Esophagus (tissue), 2 donors: ENCODE measurements at regions not wholly inside any gene's neighbourhood (a gene's known extent, or its start where the extent isn't known, plus 50 kb on each side); places are given as distances from the start of the nearest gene placed in this dataset.

Source experiments
- H3K27ac ChIP-seq, 2 donors: one replicate each; pipeline ENCODE4 v1.5.1; 2013; ENCODE audit warnings: low read depth in 2 of 2, mild to moderate bottlenecking in 2 of 2, inconsistent platforms in 1 of 2, low read length in 1 of 2, moderate library complexity in 1 of 2
- H3K27me3 ChIP-seq, 2 donors: one replicate each; pipeline ENCODE4 v1.6.1; 2013; ENCODE audit warnings: low read length in 2 of 2, control low read depth in 1 of 2, mild to moderate bottlenecking in 1 of 2; ENCODE audit not compliant: insufficient read depth in 2 of 2, control insufficient read depth in 1 of 2
- H3K36me3 ChIP-seq, 2 donors: one replicate each; pipeline ENCODE4 v1.6.1; 2013; ENCODE audit warnings: low read length in 1 of 2; ENCODE audit not compliant: control insufficient read depth in 2 of 2, insufficient read depth in 2 of 2
- H3K4me1 ChIP-seq, 2 donors: one replicate each; pipeline ENCODE4 v1.6.1; 2013; ENCODE audit warnings: low read length in 1 of 2; ENCODE audit not compliant: control insufficient read depth in 2 of 2, insufficient read depth in 2 of 2
- H3K4me3 ChIP-seq, 2 donors: one replicate each; pipeline ENCODE4 v1.5.1; 2013; ENCODE audit warnings: low read length in 2 of 2, mild to moderate bottlenecking in 2 of 2, low read depth in 1 of 2, moderate library complexity in 1 of 2
- H3K9me3 ChIP-seq, 2 donors: one replicate each; pipeline ENCODE4 v1.6.1; 2013; ENCODE audit warnings: mild to moderate bottlenecking in 2 of 2, low read depth in 1 of 2, low read length in 1 of 2, moderate library complexity in 1 of 2; ENCODE audit not compliant: control insufficient read depth in 2 of 2, insufficient read depth in 1 of 2
- WGBS, 2 donors: extraction: QIAGEN DNeasy Blood & Tissue Kit; methylation state at CpG; one replicate each; pipeline ENCODE4 v1.1.7; 2013; 5-methylcytosine and 5-hydroxymethylcytosine counted together
- donor health status: healthy with polysubstance abuse.
- donor health status: Bipolar disorder and iron deficiency.

DNA sequence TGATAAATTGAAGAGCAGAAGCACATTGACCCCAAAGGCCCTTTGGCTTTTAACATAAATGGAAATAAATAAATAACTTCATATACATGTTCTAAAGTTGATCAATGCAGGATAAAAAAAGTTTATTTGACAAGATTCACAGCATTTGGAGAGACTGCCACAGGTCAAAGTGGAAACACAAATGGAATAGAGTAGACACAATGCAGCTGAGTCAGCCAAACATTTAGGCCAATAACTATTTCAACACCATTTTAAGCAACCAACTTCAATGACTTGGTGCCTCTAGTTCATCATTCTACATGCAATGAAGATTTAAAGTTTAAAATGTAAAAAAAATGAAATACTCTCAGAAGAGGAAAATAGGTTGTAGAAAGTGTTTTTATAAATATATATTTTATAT is 365.2 kb downstream of the FAT4 start:
- no peak overlapping the region for H3K4me3 ChIP-seq
- H3K36me3 ChIP-seq = no peaks in the 10 kb centered on the region
- H3K4me1 ChIP-seq = no peaks in the 10 kb centered on the region
- H3K27ac ChIP-seq = no peak overlapping the region
- H3K27me3 ChIP-seq = no peaks in the 10 kb centered on the region
- H3K9me3 ChIP-seq = no peaks in the 10 kb centered on the region

GRCh38 chr4:125681240-125681639 is 366.5 kb downstream of the FAT4 start:
- Histone ChIP-seq H3K9me3 (no peaks in the 10 kb centered on the region), H3K27ac (no peak overlapping the region), H3K4me3 (no peak overlapping the region), H3K27me3 (no peaks in the 10 kb centered on the region), H3K4me1 (no peaks in the 10 kb centered on the region), H3K36me3 (no peaks in the 10 kb centered on the region)
- WGBS, 2 donors = 24 to 38% methylated on average over 1 of the region's 1 CpG

- Histone ChIP-seq H3K27me3 (no peaks in the 10 kb centered on the region), H3K4me3 (no peak overlapping the region), H3K36me3 (no peaks in the 10 kb centered on the region), H3K4me1 (no peaks in the 10 kb centered on the region), H3K27ac (no peak overlapping the region), H3K9me3 (no peaks in the 10 kb centered on the region)
- WGBS, 2 donors = 92 to 94% methylated on average over 18 of the region's 18 CpGs
These were observed 368.0 kb downstream of the FAT4 start for GRCh38 chr4:125682730-125683129.

- no peaks in the 10 kb centered on the region for H3K36me3 ChIP-seq
- H3K27ac ChIP-seq = no peak overlapping the region
- 86 to 92% methylated on average over 3 of the region's 3 CpGs for WGBS, 2 donors
- H3K27me3 ChIP-seq = no peaks in the 10 kb centered on the region
- no peaks in the 10 kb centered on the region for H3K9me3 ChIP-seq
- H3K4me1 ChIP-seq = no peaks in the 10 kb centered on the region
- no peak overlapping the region for H3K4me3 ChIP-seq
These were observed 374.1 kb downstream of the FAT4 start for GRCh38 chr4:125688841-125689240.

GRCh38 chr4:125689805-125690204 is 375.1 kb downstream of the FAT4 start:
- H3K4me1 ChIP-seq = no peaks in the 10 kb centered on the region
- H3K36me3 ChIP-seq = no peaks in the 10 kb centered on the region
- no peak overlapping the region for H3K4me3 ChIP-seq
- H3K27ac ChIP-seq = no peak overlapping the region
- H3K27me3 ChIP-seq = no peaks in the 10 kb centered on the region
- no peaks in the 10 kb centered on the region for H3K9me3 ChIP-seq

- Histone ChIP-seq H3K27ac (no peak overlapping the region), H3K27me3 (no peaks in the 10 kb centered on the region), H3K4me3 (no peak overlapping the region), H3K4me1 (no peaks in the 10 kb centered on the region), H3K36me3 (no peaks in the 10 kb centered on the region), H3K9me3 (no peaks in the 10 kb centered on the region)
These were observed 378.5 kb downstream of the FAT4 start for GRCh38 chr4:125693228-125693627.

GRCh38 chr4:125702406-125702805 is 387.7 kb downstream of the FAT4 start:
- Histone ChIP-seq H3K9me3 (no peaks in the 10 kb centered on the region), H3K4me1 (no peaks in the 10 kb centered on the region), H3K27ac (no peak overlapping the region), H3K36me3 (no peaks in the 10 kb centered on the region), H3K27me3 (no peaks in the 10 kb centered on the region), H3K4me3 (no peak overlapping the region)

- no peak overlapping the region for H3K27ac ChIP-seq
- no peaks in the 10 kb centered on the region for H3K27me3 ChIP-seq
- no peaks in the 10 kb centered on the region for H3K36me3 ChIP-seq
- H3K4me3 ChIP-seq = no peak overlapping the region
- no peaks in the 10 kb centered on the region for H3K9me3 ChIP-seq
- H3K4me1 ChIP-seq = no peaks in the 10 kb centered on the region
- 39 to 53% methylated on average over 1 of the region's 1 CpG for WGBS, 2 donors
These were observed 388.7 kb downstream of the FAT4 start for GRCh38 chr4:125703443-125703842.

GRCh38 chr4:125704726-125705125 is 390.0 kb downstream of the FAT4 start:
- H3K36me3 ChIP-seq = no peaks in the 10 kb centered on the region
- no peaks in the 10 kb centered on the region for H3K9me3 ChIP-seq
- H3K27me3 ChIP-seq = no peaks in the 10 kb centered on the region
- H3K4me1 ChIP-seq = no peaks in the 10 kb centered on the region
- no peak overlapping the region for H3K27ac ChIP-seq
- H3K4me3 ChIP-seq = no peak overlapping the region
- WGBS, 2 donors = 73 to 75% methylated on average over 3 of the region's 3 CpGs

DNA sequence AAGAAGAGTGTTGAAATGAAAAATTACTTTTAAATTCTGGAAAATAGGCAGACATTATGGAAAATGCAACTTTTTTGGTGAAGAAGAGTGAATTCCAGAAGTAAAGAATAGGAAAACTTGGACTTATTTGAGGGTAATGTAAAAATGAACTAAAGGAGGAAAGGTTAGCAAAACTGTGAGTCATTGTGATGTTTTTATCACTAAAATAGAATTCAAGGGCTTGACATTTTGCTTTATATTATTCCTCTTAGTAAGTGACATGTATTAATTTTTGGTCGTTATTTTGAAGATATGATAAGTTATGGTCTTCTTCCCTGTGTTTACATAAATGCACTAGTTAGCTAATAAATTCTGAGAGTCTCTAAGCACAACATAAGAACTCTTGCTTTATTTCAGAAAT is 390.9 kb downstream of the FAT4 start:
- no peaks in the 10 kb centered on the region for H3K9me3 ChIP-seq
- H3K27me3 ChIP-seq = no peaks in the 10 kb centered on the region
- H3K36me3 ChIP-seq = no peaks in the 10 kb centered on the region
- H3K4me1 ChIP-seq = no peaks in the 10 kb centered on the region
- no peak overlapping the region for H3K4me3 ChIP-seq
- WGBS, 2 donors = 61 to 66% methylated on average over 1 of the region's 1 CpG
- no peak overlapping the region for H3K27ac ChIP-seq
